Subcutaneous abdominal adipose tissue (tissue), 5 donors: ENCODE measurements at regions not wholly inside any gene's neighbourhood (a gene's known extent, or its start where the extent isn't known, plus 50 kb on each side); places are given as distances from the start of the nearest gene placed in this dataset.

Experiments used
- H3K27ac ChIP-seq: one replicate; pipeline ENCODE4 v1.7.0; 2013; ENCODE audit warnings: low read depth, mild to moderate bottlenecking, inconsistent platforms, low read length, moderate library complexity
- H3K27me3 ChIP-seq, 5 donors: one replicate each; pipeline ENCODE4 v1.7.0; 2013; ENCODE audit warnings: low read length in 5 of 5, inconsistent platforms in 1 of 5; ENCODE audit not compliant: control insufficient read depth in 5 of 5, insufficient read depth in 4 of 5
- H3K36me3 ChIP-seq, 5 donors: one replicate each; pipeline ENCODE4 v1.7.0; 2013; ENCODE audit warnings: low read length in 5 of 5; ENCODE audit not compliant: control insufficient read depth in 5 of 5, insufficient read depth in 5 of 5
- H3K4me1 ChIP-seq, 5 donors: one replicate each; pipeline ENCODE4 v1.7.0; 2013; ENCODE audit warnings: low read length in 5 of 5, mild to moderate bottlenecking in 3 of 5, moderate library complexity in 1 of 5; ENCODE audit not compliant: control insufficient read depth in 5 of 5, insufficient read depth in 5 of 5
- H3K4me3 ChIP-seq, 5 donors: one replicate each; pipeline ENCODE4 v1.7.0; 2013; ENCODE audit warnings: low read length in 5 of 5, low read depth in 1 of 5
- H3K9ac ChIP-seq, 5 donors: one replicate each; pipeline ENCODE4 v1.7.0; 2013; ENCODE audit warnings: low read length in 5 of 5, mild to moderate bottlenecking in 4 of 5, moderate library complexity in 3 of 5
- H3K9me3 ChIP-seq, 5 donors: one replicate each; pipeline ENCODE4 v1.7.0; 2013; ENCODE audit warnings: low read length in 5 of 5; ENCODE audit not compliant: control insufficient read depth in 5 of 5
- donor health status: healthy.
- donor health status: healthy.
- donor health status: healthy.
- donor health status: healthy.
- donor health status: healthy.

DNA sequence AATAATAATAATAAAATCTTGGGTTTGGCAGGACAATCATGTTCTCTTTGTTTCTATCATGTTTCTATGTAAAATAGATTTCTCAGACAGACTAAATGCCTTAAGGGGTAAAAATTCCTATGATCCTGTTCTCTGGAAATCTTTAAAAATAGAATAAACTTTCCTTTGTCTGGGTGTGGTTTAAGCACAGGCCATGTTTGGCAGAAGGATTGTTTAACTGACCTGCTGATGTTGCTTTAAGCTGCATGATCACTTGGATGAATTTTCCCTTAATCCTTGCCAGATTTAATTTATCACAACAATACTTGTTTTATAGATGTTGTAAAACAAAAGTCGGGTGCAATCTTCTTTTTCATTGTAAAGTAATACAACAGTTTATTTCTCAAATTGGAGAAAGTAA lies 341.7 kb upstream of the FAT1 start:
- Histone ChIP-seq H3K9me3 (peaks cover 0 to 4% (median 0%) of the 10 kb centered on the region in 5 donors), H3K4me1 (peaks cover 0 to 3% (median 2%) of the 10 kb centered on the region in 5 donors), H3K27ac (no peak overlapping the region), H3K9ac (no peak overlapping the region), H3K27me3 (no peaks in the 10 kb centered on the region), H3K36me3 (no peaks in the 10 kb centered on the region), H3K4me3 (no peak overlapping the region)

GRCh38 chr4:187065806-187066205 lies 342.1 kb upstream of the FAT1 start:
- Histone ChIP-seq H3K36me3 (no peaks in the 10 kb centered on the region), H3K9me3 (peaks cover 0 to 4% (median 0%) of the 10 kb centered on the region in 5 donors), H3K9ac (no peak overlapping the region), H3K27me3 (no peaks in the 10 kb centered on the region), H3K27ac (no peak overlapping the region), H3K4me1 (peaks cover 0 to 3% (median 2%) of the 10 kb centered on the region in 5 donors), H3K4me3 (no peak overlapping the region)

- Histone ChIP-seq H3K27me3 (no peaks in the 10 kb centered on the region), H3K4me1 (peaks cover 0 to 3% (median 0%) of the 10 kb centered on the region in 5 donors), H3K36me3 (no peaks in the 10 kb centered on the region), H3K4me3 (peak overlapping the region in 2 of 5 donors; percentile 5 to 35), H3K9ac (no peak overlapping the region), H3K27ac (no peak overlapping the region), H3K9me3 (no peaks in the 10 kb centered on the region)
These were observed 345.7 kb upstream of the FAT1 start for GRCh38 chr4:187069398-187069797.

- no peak overlapping the region for H3K4me3 ChIP-seq
- no peak overlapping the region for H3K9ac ChIP-seq
- H3K4me1 ChIP-seq, result peaks cover 0 to 3% (median 0%) of the 10 kb centered on the region in 5 donors
- no peaks in the 10 kb centered on the region for H3K27me3 ChIP-seq
- no peaks in the 10 kb centered on the region for H3K36me3 ChIP-seq
- H3K27ac ChIP-seq, result no peak overlapping the region
- no peaks in the 10 kb centered on the region for H3K9me3 ChIP-seq
These were observed 346.5 kb upstream of the FAT1 start for GRCh38 chr4:187070158-187070557.

GRCh38 chr4:187070740-187071139 lies 347.1 kb upstream of the FAT1 start:
- H3K4me1 ChIP-seq, result peaks cover 0 to 6% (median 2%) of the 10 kb centered on the region in 5 donors

GRCh38 chr4:187071946-187072600 lies 348.4 kb upstream of the FAT1 start:
- no peak overlapping the region for H3K4me3 ChIP-seq
- H3K9me3 ChIP-seq, result no peaks in the 10 kb centered on the region
- H3K4me1 ChIP-seq, result peaks cover 0 to 8% (median 2%) of the 10 kb centered on the region in 5 donors
- H3K9ac ChIP-seq, result no peak overlapping the region
- no peak overlapping the region for H3K27ac ChIP-seq
- no peaks in the 10 kb centered on the region for H3K27me3 ChIP-seq
- no peaks in the 10 kb centered on the region for H3K36me3 ChIP-seq

More at GRCh38 chr4:187070740-187071139, 347.1 kb upstream of the FAT1 start:
- no peak overlapping the region for H3K27ac ChIP-seq
- no peaks in the 10 kb centered on the region for H3K36me3 ChIP-seq
- H3K27me3 ChIP-seq, result no peaks in the 10 kb centered on the region
- H3K9me3 ChIP-seq, result no peaks in the 10 kb centered on the region
- no peak overlapping the region for H3K4me3 ChIP-seq
- H3K9ac ChIP-seq, result no peak overlapping the region

- Histone ChIP-seq H3K9ac (no peak overlapping the region), H3K4me1 (peaks cover 0 to 8% (median 2%) of the 10 kb centered on the region in 5 donors), H3K27ac (no peak overlapping the region), H3K36me3 (no peaks in the 10 kb centered on the region), H3K4me3 (no peak overlapping the region), H3K9me3 (no peaks in the 10 kb centered on the region), H3K27me3 (no peaks in the 10 kb centered on the region)
These were observed 350.2 kb upstream of the FAT1 start for GRCh38 chr4:187073820-187074219.

- H3K9me3 ChIP-seq, result no peaks in the 10 kb centered on the region
- peaks cover 0 to 8% (median 0%) of the 10 kb centered on the region in 5 donors for H3K4me1 ChIP-seq
- no peaks in the 10 kb centered on the region for H3K36me3 ChIP-seq
- no peak overlapping the region for H3K27ac ChIP-seq
- H3K27me3 ChIP-seq, result no peaks in the 10 kb centered on the region
- H3K4me3 ChIP-seq, result no peak overlapping the region
- H3K9ac ChIP-seq, result no peak overlapping the region
These were observed 351.9 kb upstream of the FAT1 start for GRCh38 chr4:187075514-187075913.

DNA sequence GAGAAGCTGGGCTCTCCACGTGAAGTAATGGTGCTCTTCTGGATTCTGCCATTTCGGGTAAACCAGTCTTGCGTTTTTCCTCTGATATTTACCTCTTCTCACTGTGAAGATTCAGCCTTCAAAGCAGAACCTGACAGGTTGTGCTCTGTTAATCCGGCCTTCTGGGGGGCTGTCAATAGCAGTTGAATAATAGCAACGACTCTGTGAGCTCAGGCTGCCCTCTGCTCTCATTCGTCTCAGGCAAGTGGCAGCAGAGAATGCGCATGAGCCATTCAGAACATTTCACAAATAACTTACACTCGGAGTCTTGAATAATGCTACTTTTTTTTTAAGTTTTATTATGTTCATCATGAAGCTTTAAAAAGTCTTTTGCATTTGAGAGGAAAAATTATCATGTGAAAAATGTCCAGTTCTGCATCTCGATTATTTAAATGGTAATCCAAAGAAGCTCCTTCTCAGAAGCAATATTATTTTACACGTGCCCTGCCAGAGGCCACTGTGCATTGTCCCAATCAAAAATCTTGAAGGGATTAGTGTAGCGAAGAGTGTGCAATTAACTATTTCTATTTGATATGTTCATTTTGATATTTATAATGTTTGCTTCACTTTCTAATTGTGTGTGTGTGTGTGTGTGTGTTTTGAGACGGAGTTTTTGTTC lies 354.2 kb upstream of the FAT1 start:
- H3K27me3 ChIP-seq, result no peaks in the 10 kb centered on the region
- no peak overlapping the region for H3K27ac ChIP-seq
- H3K4me3 ChIP-seq, result no peak overlapping the region
- H3K36me3 ChIP-seq, result no peaks in the 10 kb centered on the region
- peaks cover 0 to 8% (median 0%) of the 10 kb centered on the region in 5 donors for H3K4me1 ChIP-seq
- H3K9me3 ChIP-seq, result no peaks in the 10 kb centered on the region
- no peak overlapping the region for H3K9ac ChIP-seq

DNA sequence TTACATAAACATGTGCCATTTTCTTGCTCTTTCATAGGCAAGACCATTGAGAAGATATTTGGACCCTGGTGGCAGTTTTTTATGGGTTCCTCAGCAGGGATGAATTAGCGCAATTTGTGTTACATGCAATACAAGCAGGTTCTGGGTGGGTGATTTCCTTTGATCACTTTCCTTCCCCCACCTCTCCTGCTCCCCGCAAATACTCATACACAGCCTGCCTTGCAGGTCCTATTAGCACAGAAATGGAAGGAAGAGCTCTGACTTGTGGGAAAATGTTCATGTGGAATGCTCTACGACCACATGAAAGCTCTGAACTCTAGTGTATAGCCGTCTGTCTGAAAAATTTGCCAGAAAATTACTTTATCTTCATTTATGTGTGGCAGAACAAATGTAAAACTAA lies 361.0 kb upstream of the FAT1 start:
- Histone ChIP-seq H3K9ac (no peak overlapping the region), H3K4me1 (no peaks in the 10 kb centered on the region), H3K9me3 (no peaks in the 10 kb centered on the region), H3K27ac (no peak overlapping the region), H3K4me3 (no peak overlapping the region), H3K36me3 (no peaks in the 10 kb centered on the region), H3K27me3 (no peaks in the 10 kb centered on the region)
